ENCODE measurements at regions not wholly inside any gene's neighbourhood (a gene's known extent, or its start where the extent isn't known, plus 50 kb on each side); places are given as distances from the start of the nearest gene placed in this dataset.

- TF ChIP-seq EZH2phosphoT487 (IDR thresholded peaks at IDR 0.05) (no peak), CTCF (IDR thresholded peaks at IDR 0.05) (no peak)
Observed at GRCh38 chr2:200064879-200065278, 109.5 kb downstream of the MAIP1 start.
